ENCODE measurements at regions not wholly inside any gene's neighbourhood (a gene's known extent, or its start where the extent isn't known, plus 50 kb on each side); places are given as distances from the start of the nearest gene placed in this dataset.

GRCh38 chr3:168645180-168645579 lies 549.5 kb upstream of the GOLIM4 start:
- WGBS, 2 donors = 77 to 88% methylated on average over 2 of the region's 2 CpGs
- intact Hi-C loops (cut with DNase I; ENCODE audit: low total_unique reads) = no loop called here
- TF ChIP-seq POLR2A (IDR thresholded peaks at IDR 0.05) (no peak), CTCF (IDR thresholded peaks at IDR 0.05) (no peak)
- H3K4me3 ChIP-seq (ENCODE audit: low read depth, poor library complexity, severe bottlenecking) = no peak overlapping the region
- no peak for DNase-seq (ENCODE audit: low spot score in 2 of 2)

DNA sequence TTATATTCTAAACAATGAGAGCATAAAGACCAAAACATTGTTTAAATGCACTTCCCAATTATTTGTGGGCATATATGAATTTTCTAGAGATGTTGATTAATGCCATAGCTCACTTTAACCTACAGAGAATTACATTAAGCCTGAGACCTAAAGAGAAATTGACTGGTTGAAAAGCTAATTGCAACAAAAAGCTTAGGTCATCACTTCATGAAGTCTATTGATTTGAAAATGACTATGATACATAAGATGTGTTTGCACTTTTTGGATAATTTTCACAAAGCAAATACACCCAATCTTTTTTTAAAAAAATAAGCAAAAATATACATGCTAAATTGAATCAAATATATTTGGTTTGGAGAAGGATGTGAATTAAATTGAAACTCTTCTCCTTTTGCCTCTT lies 532.8 kb upstream of the GOLIM4 start:
- no peak for DNase-seq (ENCODE audit: low spot score in 2 of 2)
- H3K4me3 ChIP-seq (ENCODE audit: low read depth, poor library complexity, severe bottlenecking) = no peak overlapping the region
- intact Hi-C loops (cut with DNase I; ENCODE audit: low total_unique reads) = no loop called here

GRCh38 chr3:168625477-168625876 lies 529.8 kb upstream of the GOLIM4 start:
- DNase-seq (ENCODE audit: low spot score in 2 of 2) = no peak
- no peak overlapping the region for H3K4me3 ChIP-seq (ENCODE audit: low read depth, poor library complexity, severe bottlenecking)
- no peak for TF ChIP-seq CTCF (IDR thresholded peaks at IDR 0.05)
- no peak for TF ChIP-seq POLR2A (IDR thresholded peaks at IDR 0.05)
- intact Hi-C loops (cut with DNase I; ENCODE audit: low total_unique reads) = no loop called here

More for the DNA sequence above, 532.8 kb upstream of the GOLIM4 start:
- TF ChIP-seq CTCF (IDR thresholded peaks at IDR 0.05) = no peak
- TF ChIP-seq POLR2A (IDR thresholded peaks at IDR 0.05) = no peak

- TF ChIP-seq POLR2A (IDR thresholded peaks at IDR 0.05) (no peak), CTCF (IDR thresholded peaks at IDR 0.05) (no peak)
- H3K4me3 ChIP-seq (ENCODE audit: low read depth, poor library complexity, severe bottlenecking) = no peak overlapping the region
- intact Hi-C loops (cut with DNase I; ENCODE audit: low total_unique reads) = no loop called here
- WGBS, 2 donors = 83 to 89% methylated on average over 1 of the region's 1 CpG
- no peak for DNase-seq (ENCODE audit: low spot score in 2 of 2)
These were observed 529.2 kb upstream of the GOLIM4 start for GRCh38 chr3:168624892-168625448.

- no peak overlapping the region for H3K4me3 ChIP-seq (ENCODE audit: low read depth, poor library complexity, severe bottlenecking)
- intact Hi-C loops (cut with DNase I; ENCODE audit: low total_unique reads) = no loop called here
- DNase-seq (ENCODE audit: low spot score in 2 of 2) = no peak
- TF ChIP-seq CTCF (IDR thresholded peaks at IDR 0.05) (no peak), POLR2A (IDR thresholded peaks at IDR 0.05) (no peak)
These were observed 528.5 kb upstream of the GOLIM4 start for GRCh38 chr3:168624195-168624594.

DNA sequence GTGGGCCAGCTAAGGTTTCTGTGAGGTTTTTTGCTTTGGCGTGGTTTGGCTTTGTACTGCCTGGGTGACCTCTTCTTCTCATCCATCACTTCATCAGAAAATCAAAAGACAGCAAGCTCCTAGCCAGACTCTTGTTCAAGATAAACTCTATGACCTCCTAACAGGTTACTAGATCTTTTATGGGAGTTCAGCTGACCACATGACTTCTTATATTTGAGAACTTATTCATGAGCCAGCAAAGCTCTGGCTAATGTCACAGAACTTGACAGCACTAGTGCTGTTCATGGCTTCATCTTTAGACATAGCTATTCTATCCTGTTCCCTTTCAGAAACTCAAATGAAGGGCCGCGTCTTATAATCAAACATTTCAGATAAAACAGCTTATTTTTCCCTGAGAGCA lies 527.1 kb upstream of the GOLIM4 start:
- 93 to 95% methylated on average over 3 of the region's 3 CpGs for WGBS, 2 donors
- intact Hi-C loops (cut with DNase I; ENCODE audit: low total_unique reads) = no loop called here
- no peak overlapping the region for H3K4me3 ChIP-seq (ENCODE audit: low read depth, poor library complexity, severe bottlenecking)
- TF ChIP-seq CTCF (IDR thresholded peaks at IDR 0.05) = no peak
- TF ChIP-seq POLR2A (IDR thresholded peaks at IDR 0.05) = no peak
- no peak for DNase-seq (ENCODE audit: low spot score in 2 of 2)
